ENCODE measurements at regions not wholly inside any gene's neighbourhood (a gene's known extent, or its start where the extent isn't known, plus 50 kb on each side); places are given as distances from the start of the nearest gene placed in this dataset.

GRCh38 chr9:118643118-118643517 is 726.1 kb downstream of the BRINP1 start:
- DNase-seq: no peak
- no peaks in the 10 kb centered on the region for H3K4me1 ChIP-seq
- H3K27me3 ChIP-seq: no peaks in the 10 kb centered on the region
- no peaks in the 10 kb centered on the region for H3K36me3 ChIP-seq
- TF ChIP-seq CTCF (IDR thresholded peaks at IDR 0.05; ENCODE audit: low read depth, low read length): no peak
- H3K9me3 ChIP-seq: no peaks in the 10 kb centered on the region; the same call in 1 of the 2 replicates
- no peak overlapping the region for H3K4me3 ChIP-seq (ENCODE audit: low read depth, low read length)

GRCh38 chr9:118644066-118644465 is 725.2 kb downstream of the BRINP1 start:
- no peaks in the 10 kb centered on the region; the same call in 1 of the 2 replicates for H3K9me3 ChIP-seq
- DNase-seq: no peak
- TF ChIP-seq CTCF (IDR thresholded peaks at IDR 0.05; ENCODE audit: low read depth, low read length): no peak

GRCh38 chr9:118647331-118647730 is 721.9 kb downstream of the BRINP1 start:
- Histone ChIP-seq H3K4me3 (ENCODE audit: low read depth, low read length) (no peak overlapping the region), H3K4me1 (no peaks in the 10 kb centered on the region), H3K9me3 (no peaks in the 10 kb centered on the region; the same call in none of the 2 replicates), H3K36me3 (no peaks in the 10 kb centered on the region), H3K27me3 (no peaks in the 10 kb centered on the region)
- DNase-seq: no peak
- no peak for TF ChIP-seq CTCF (IDR thresholded peaks at IDR 0.05; ENCODE audit: low read depth, low read length)

More at GRCh38 chr9:118644066-118644465, 725.2 kb downstream of the BRINP1 start:
- no peaks in the 10 kb centered on the region for H3K4me1 ChIP-seq
- no peak overlapping the region for H3K4me3 ChIP-seq (ENCODE audit: low read depth, low read length)
- H3K27me3 ChIP-seq: no peaks in the 10 kb centered on the region
- H3K36me3 ChIP-seq: no peaks in the 10 kb centered on the region

GRCh38 chr9:118650417-118650816 is 718.8 kb downstream of the BRINP1 start:
- DNase-seq: no peak
- Histone ChIP-seq H3K4me1 (no peaks in the 10 kb centered on the region), H3K9me3 (no peaks in the 10 kb centered on the region; the same call in none of the 2 replicates), H3K27me3 (no peaks in the 10 kb centered on the region), H3K36me3 (no peaks in the 10 kb centered on the region), H3K4me3 (ENCODE audit: low read depth, low read length) (no peak overlapping the region)
- no peak for TF ChIP-seq CTCF (IDR thresholded peaks at IDR 0.05; ENCODE audit: low read depth, low read length)

- Histone ChIP-seq H3K4me1 (no peaks in the 10 kb centered on the region), H3K27me3 (no peaks in the 10 kb centered on the region), H3K4me3 (ENCODE audit: low read depth, low read length) (no peak overlapping the region), H3K36me3 (no peaks in the 10 kb centered on the region), H3K9me3 (no peaks in the 10 kb centered on the region; the same call in 1 of the 2 replicates)
- no peak for TF ChIP-seq CTCF (IDR thresholded peaks at IDR 0.05; ENCODE audit: low read depth, low read length)
- no peak for DNase-seq
Measured at GRCh38 chr9:118651511-118651910, 717.7 kb downstream of the BRINP1 start.

GRCh38 chr9:118652258-118652657 is 717.0 kb downstream of the BRINP1 start:
- Histone ChIP-seq H3K9me3 (no peaks in the 10 kb centered on the region; the same call in 1 of the 2 replicates), H3K36me3 (no peaks in the 10 kb centered on the region), H3K27me3 (no peaks in the 10 kb centered on the region), H3K4me1 (no peaks in the 10 kb centered on the region), H3K4me3 (ENCODE audit: low read depth, low read length) (no peak overlapping the region)
- no peak for DNase-seq
- TF ChIP-seq CTCF (IDR thresholded peaks at IDR 0.05; ENCODE audit: low read depth, low read length): no peak

Data from BE2C (cell line).